ENCODE measurements at regions not wholly inside any gene's neighbourhood (a gene's known extent, or its start where the extent isn't known, plus 50 kb on each side); places are given as distances from the start of the nearest gene placed in this dataset.

- no peak for DNase-seq (ENCODE audit: insufficient read length, low spot score, missing footprints)
- H3K79me2 ChIP-seq (ENCODE audit: insufficient read depth, low read length) = no peaks in the 10 kb centered on the region
- H3K4me1 ChIP-seq (ENCODE audit: insufficient read depth, low read length) = peaks cover 51% of the 10 kb centered on the region
- peaks cover 2% of the 10 kb centered on the region for H3K9me3 ChIP-seq (ENCODE audit: low read depth, low read length)
- H2AFZ ChIP-seq (ENCODE audit: low read length) = no peak overlapping the region
- H3K4me2 ChIP-seq (ENCODE audit: insufficient read depth, low read length) = no peak overlapping the region
- no peak overlapping the region for H3K4me3 ChIP-seq (ENCODE audit: insufficient read depth, low read length)
- H3K36me3 ChIP-seq (ENCODE audit: insufficient read depth, low read length) = no peaks in the 10 kb centered on the region
- H3K27ac ChIP-seq (ENCODE audit: low read depth, low read length) = peak overlapping the region; percentile 5
- H4K20me1 ChIP-seq (ENCODE audit: insufficient read depth, low read length) = no peaks in the 10 kb centered on the region
- no peaks in the 10 kb centered on the region for H3K27me3 ChIP-seq (ENCODE audit: insufficient read depth, low read length)
- TF ChIP-seq CTCF (IDR thresholded peaks at IDR 0.05; ENCODE audit: extremely low read depth, low read depth, low read length) = no peak
These were observed 274.1 kb upstream of the TENM3 start for GRCh38 chr4:181969151-181969550.

DNA sequence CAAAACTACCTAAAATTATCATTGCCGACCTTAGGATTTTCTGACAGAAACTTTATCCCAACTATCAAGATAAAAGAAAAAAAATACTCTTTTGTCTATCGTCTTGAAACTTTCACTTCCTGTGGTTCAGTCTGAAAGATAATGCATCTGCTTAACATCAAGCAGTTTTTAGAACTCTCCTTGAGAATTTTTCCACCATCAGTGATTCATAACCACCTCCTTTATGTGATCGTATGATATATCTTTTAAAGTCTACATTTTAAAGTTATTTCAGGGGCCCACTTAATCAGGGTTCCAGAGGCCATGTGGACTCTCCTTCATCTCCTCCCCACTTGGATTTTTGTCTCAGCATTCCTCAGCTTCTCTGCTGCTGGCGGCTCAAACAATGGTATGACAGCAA is 272.8 kb upstream of the TENM3 start:
- Histone ChIP-seq H3K4me3 (ENCODE audit: insufficient read depth, low read length) (no peak overlapping the region), H3K4me2 (ENCODE audit: insufficient read depth, low read length) (no peak overlapping the region), H3K27ac (ENCODE audit: low read depth, low read length) (peak overlapping the region; percentile 33), H4K20me1 (ENCODE audit: insufficient read depth, low read length) (no peaks in the 10 kb centered on the region), H3K27me3 (ENCODE audit: insufficient read depth, low read length) (no peaks in the 10 kb centered on the region), H3K79me2 (ENCODE audit: insufficient read depth, low read length) (no peaks in the 10 kb centered on the region), H3K4me1 (ENCODE audit: insufficient read depth, low read length) (peaks cover 51% of the 10 kb centered on the region), H2AFZ (ENCODE audit: low read length) (no peak overlapping the region), H3K9me3 (ENCODE audit: low read depth, low read length) (peaks cover 2% of the 10 kb centered on the region), H3K36me3 (ENCODE audit: insufficient read depth, low read length) (no peaks in the 10 kb centered on the region)
- no peak for TF ChIP-seq CTCF (IDR thresholded peaks at IDR 0.05; ENCODE audit: extremely low read depth, low read depth, low read length)
- no peak for DNase-seq (ENCODE audit: insufficient read length, low spot score, missing footprints)

- no peak for TF ChIP-seq CTCF (IDR thresholded peaks at IDR 0.05; ENCODE audit: extremely low read depth, low read depth, low read length)
- Histone ChIP-seq H2AFZ (ENCODE audit: low read length) (peak overlapping the region; percentile 36), H3K4me2 (ENCODE audit: insufficient read depth, low read length) (peak overlapping the region; percentile 35), H3K4me3 (ENCODE audit: insufficient read depth, low read length) (peak overlapping the region; percentile 31), H3K4me1 (ENCODE audit: insufficient read depth, low read length) (peaks cover 42% of the 10 kb centered on the region), H3K79me2 (ENCODE audit: insufficient read depth, low read length) (no peaks in the 10 kb centered on the region), H3K9me3 (ENCODE audit: low read depth, low read length) (peaks cover 2% of the 10 kb centered on the region), H3K27ac (ENCODE audit: low read depth, low read length) (peak overlapping the region; percentile 33), H3K27me3 (ENCODE audit: insufficient read depth, low read length) (no peaks in the 10 kb centered on the region), H3K36me3 (ENCODE audit: insufficient read depth, low read length) (no peaks in the 10 kb centered on the region), H4K20me1 (ENCODE audit: insufficient read depth, low read length) (no peaks in the 10 kb centered on the region)
- no peak for DNase-seq (ENCODE audit: insufficient read length, low spot score, missing footprints)
These were observed 271.8 kb upstream of the TENM3 start for GRCh38 chr4:181971411-181971810.

- Histone ChIP-seq H3K27me3 (ENCODE audit: insufficient read depth, low read length) (no peaks in the 10 kb centered on the region), H3K36me3 (ENCODE audit: insufficient read depth, low read length) (no peaks in the 10 kb centered on the region), H3K4me1 (ENCODE audit: insufficient read depth, low read length) (peaks cover 36% of the 10 kb centered on the region), H2AFZ (ENCODE audit: low read length) (peak overlapping the region; percentile 36), H3K4me2 (ENCODE audit: insufficient read depth, low read length) (peak overlapping the region; percentile 35), H4K20me1 (ENCODE audit: insufficient read depth, low read length) (no peaks in the 10 kb centered on the region), H3K79me2 (ENCODE audit: insufficient read depth, low read length) (no peaks in the 10 kb centered on the region), H3K9me3 (ENCODE audit: low read depth, low read length) (peaks cover 2% of the 10 kb centered on the region), H3K4me3 (ENCODE audit: insufficient read depth, low read length) (peak overlapping the region; percentile 31), H3K27ac (ENCODE audit: low read depth, low read length) (peak overlapping the region; percentile 33)
- no peak for TF ChIP-seq CTCF (IDR thresholded peaks at IDR 0.05; ENCODE audit: extremely low read depth, low read depth, low read length)
- DNase-seq (ENCODE audit: insufficient read length, low spot score, missing footprints) = peak; percentile 67
These were observed 271.2 kb upstream of the TENM3 start for GRCh38 chr4:181971973-181972372.
